Keratinocyte (primary cell): ENCODE measurements at regions not wholly inside any gene's neighbourhood (a gene's known extent, or its start where the extent isn't known, plus 50 kb on each side); places are given as distances from the start of the nearest gene placed in this dataset.

Experiments
- DNase-seq: peaks from one replicate; pipeline ENCODE4 v3.0.0-alpha.2; 2011; ENCODE audit warnings: low read depth, missing footprints, low spot score
- FAIRE-seq: peaks from 2 replicates; lab custom pipeline; 2011; peaks lifted over from hg19 to GRCh38; lab: Jason Lieb, UNC
- H2AFZ ChIP-seq: 2 replicates; pipeline ENCODE4 v1.6.0; 2012; ENCODE audit warnings: low read length, control low read depth, inconsistent platforms; ENCODE audit not compliant: control insufficient read depth
- H3K27ac ChIP-seq: 2 replicates; pipeline ENCODE4 v1.5.1; 2011; ENCODE audit warnings: low read length; ENCODE audit not compliant: control insufficient read depth, insufficient read depth
- H3K27me3 ChIP-seq: 3 replicates; pipeline ENCODE4 v1.6.0; 2011; ENCODE audit warnings: low read length; ENCODE audit not compliant: control insufficient read depth, insufficient read depth; ENCODE audit errors: extremely low read depth
- H3K36me3 ChIP-seq, 2 experiments: 2 replicates in 1 of 2; 3 replicates in 1 of 2; pipeline ENCODE4 v1.5.1; 2011; ENCODE audit warnings: low read length in 2 of 2, mild to moderate bottlenecking in 1 of 2; ENCODE audit not compliant: control insufficient read depth in 2 of 2, insufficient read depth in 2 of 2; ENCODE audit errors: extremely low read depth in 1 of 2
- H3K4me1 ChIP-seq: 3 replicates; pipeline ENCODE4 v1.5.1; 2011; ENCODE audit warnings: low read length; ENCODE audit not compliant: control insufficient read depth, insufficient read depth; ENCODE audit errors: extremely low read depth
- H3K4me2 ChIP-seq: 3 replicates; pipeline ENCODE4 v1.6.0; 2011; ENCODE audit warnings: low read depth, low read length; ENCODE audit not compliant: control insufficient read depth, insufficient read depth; ENCODE audit errors: extremely low read depth
- H3K4me3 ChIP-seq, 3 experiments: fragments of 200-600 bp in 1 of 3; sonication (generic) in 1 of 3; 2 replicates in 2 of 3; 3 replicates in 1 of 3; pipeline ENCODE4 v1.5.1; 2011 to 2016; ENCODE audit warnings: low read length in 3 of 3, mild to moderate bottlenecking in 3 of 3, control low read depth in 2 of 3, inconsistent platforms in 1 of 3, low read depth in 1 of 3, mixed read lengths in 1 of 3, mixed run types in 1 of 3, moderate library complexity in 1 of 3; ENCODE audit not compliant: control insufficient read depth in 2 of 3, insufficient read depth in 2 of 3; ENCODE audit errors: extremely low read depth in 1 of 3
- H3K79me2 ChIP-seq: 2 replicates; pipeline ENCODE4 v1.6.0; 2012; ENCODE audit warnings: low read length; ENCODE audit not compliant: control insufficient read depth, insufficient read depth
- H3K9ac ChIP-seq: 3 replicates; pipeline ENCODE4 v1.6.0; 2011; ENCODE audit warnings: low read length; ENCODE audit not compliant: control insufficient read depth, insufficient read depth; ENCODE audit errors: extremely low read depth
- H3K9me1 ChIP-seq: 3 replicates; pipeline ENCODE4 v1.6.0; 2011; ENCODE audit warnings: low read length; ENCODE audit not compliant: control insufficient read depth, insufficient read depth; ENCODE audit errors: extremely low read depth
- H3K9me3 ChIP-seq: 2 replicates; pipeline ENCODE4 v1.5.1; 2012; ENCODE audit warnings: low read depth, low read length; ENCODE audit not compliant: control insufficient read depth
- H4K20me1 ChIP-seq: 3 replicates; pipeline ENCODE4 v1.6.0; 2011; ENCODE audit warnings: low read length; ENCODE audit not compliant: control insufficient read depth, insufficient read depth; ENCODE audit errors: extremely low read depth
- EZH2 ChIP-seq: IDR thresholded peaks from one replicate; pipeline ENCODE4 v1.6.1; 2012; ENCODE audit warnings: inconsistent platforms, mild to moderate bottlenecking, low read length, moderate library complexity
- dilution Hi-C: fragments of 300-500 bp; cut with MboI; formaldehyde crosslinking; loops from one replicate; pipeline ENCODE4 v1.7.0; 2020; ENCODE audit warnings: low sequenced_read_pairs; ENCODE audit not compliant: extremely low pct_ligation_motif_present
- TF ChIP-seq, protein P1 (sequence below), 3 experiments: IDR thresholded peaks in 1 of 3; conservative IDR thresholded peaks in 1 of 3; optimal IDR thresholded peaks in 1 of 3; 2 replicates in 2 of 3; 3 replicates in 1 of 3; pipeline versions ENCODE3 to v1.5.1; 2011; ENCODE audit warnings: low read length in 3 of 3, mild to moderate bottlenecking in 3 of 3, moderate library complexity in 2 of 3, control low read depth in 1 of 3, inconsistent platforms in 1 of 3; ENCODE audit not compliant: insufficient read depth in 2 of 3; ENCODE audit errors: extremely low read depth in 1 of 3

DNA sequence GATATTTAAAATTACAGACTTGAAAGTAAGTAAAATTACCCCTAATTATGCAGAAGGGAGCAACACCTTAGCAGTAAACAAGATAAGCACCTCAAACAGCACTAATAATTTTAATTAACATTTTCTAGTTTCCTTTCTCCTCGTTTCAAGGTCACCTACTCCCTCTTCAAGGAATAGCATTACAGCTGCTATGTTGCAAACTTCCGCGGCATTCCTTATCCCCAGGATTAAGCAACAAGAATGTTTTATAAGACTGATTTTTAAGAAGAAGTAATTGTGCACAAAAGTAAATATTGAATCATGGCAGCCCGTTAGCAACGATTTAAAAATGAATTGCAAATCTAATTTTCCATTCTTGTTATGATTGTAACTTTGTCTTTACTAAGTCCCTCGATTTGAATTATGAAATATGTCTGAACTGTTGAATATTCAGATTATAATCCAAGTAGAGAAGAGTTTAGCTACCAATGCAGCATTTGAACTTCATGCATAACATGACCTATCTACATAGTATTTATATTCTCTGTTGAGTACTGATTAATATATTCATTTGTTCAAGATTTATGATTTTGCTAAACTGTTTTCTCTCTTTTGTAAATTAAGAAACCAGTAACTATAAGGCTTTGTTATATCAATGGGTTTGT lies 593.5 kb upstream of the MGMT start:
- dilution Hi-C loops = no loop called here
- no peak overlapping the region for H3K4me2 ChIP-seq
- H2AFZ ChIP-seq = no peak overlapping the region
- H3K9ac ChIP-seq = no peak overlapping the region
- no peaks in the 10 kb centered on the region for H3K79me2 ChIP-seq
- DNase-seq = no peak
- no peaks in the 10 kb centered on the region for H3K9me3 ChIP-seq
- no peak for FAIRE-seq
- no peaks in the 10 kb centered on the region for H3K9me1 ChIP-seq
- no peaks in the 10 kb centered on the region for H4K20me1 ChIP-seq
- TF ChIP-seq EZH2 = no peak
- TF ChIP-seq, protein P1, sequence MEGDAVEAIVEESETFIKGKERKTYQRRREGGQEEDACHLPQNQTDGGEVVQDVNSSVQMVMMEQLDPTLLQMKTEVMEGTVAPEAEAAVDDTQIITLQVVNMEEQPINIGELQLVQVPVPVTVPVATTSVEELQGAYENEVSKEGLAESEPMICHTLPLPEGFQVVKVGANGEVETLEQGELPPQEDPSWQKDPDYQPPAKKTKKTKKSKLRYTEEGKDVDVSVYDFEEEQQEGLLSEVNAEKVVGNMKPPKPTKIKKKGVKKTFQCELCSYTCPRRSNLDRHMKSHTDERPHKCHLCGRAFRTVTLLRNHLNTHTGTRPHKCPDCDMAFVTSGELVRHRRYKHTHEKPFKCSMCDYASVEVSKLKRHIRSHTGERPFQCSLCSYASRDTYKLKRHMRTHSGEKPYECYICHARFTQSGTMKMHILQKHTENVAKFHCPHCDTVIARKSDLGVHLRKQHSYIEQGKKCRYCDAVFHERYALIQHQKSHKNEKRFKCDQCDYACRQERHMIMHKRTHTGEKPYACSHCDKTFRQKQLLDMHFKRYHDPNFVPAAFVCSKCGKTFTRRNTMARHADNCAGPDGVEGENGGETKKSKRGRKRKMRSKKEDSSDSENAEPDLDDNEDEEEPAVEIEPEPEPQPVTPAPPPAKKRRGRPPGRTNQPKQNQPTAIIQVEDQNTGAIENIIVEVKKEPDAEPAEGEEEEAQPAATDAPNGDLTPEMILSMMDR (optimal IDR thresholded peaks at IDR 0.05 in 1 of 3, IDR thresholded peaks at IDR 0.05 in 1 of 3, conservative IDR thresholded peaks at IDR 0.05 in 1 of 3; ENCODE audit: extremely low read depth in 1 of 3, insufficient read depth in 2 of 3, low read length in 3 of 3) = no peak
- H3K27ac ChIP-seq = no peak overlapping the region
- H3K27me3 ChIP-seq = no peaks in the 10 kb centered on the region
- no peak overlapping the region for H3K4me3 ChIP-seq
- H3K36me3 ChIP-seq = no peaks in the 10 kb centered on the region
- H3K4me1 ChIP-seq = no peaks in the 10 kb centered on the region

GRCh38 chr10:128874331-128874730 lies 592.7 kb upstream of the MGMT start:
- Histone ChIP-seq H3K27me3 (no peaks in the 10 kb centered on the region), H4K20me1 (no peaks in the 10 kb centered on the region), H3K27ac (no peak overlapping the region), H3K9me1 (no peaks in the 10 kb centered on the region), H3K4me1 (no peaks in the 10 kb centered on the region), H3K4me2 (no peak overlapping the region), H3K79me2 (no peaks in the 10 kb centered on the region), H3K9ac (no peak overlapping the region), H2AFZ (no peak overlapping the region), H3K4me3 (no peak overlapping the region), H3K36me3 (no peaks in the 10 kb centered on the region), H3K9me3 (no peaks in the 10 kb centered on the region)
- TF ChIP-seq, protein P1 (optimal IDR thresholded peaks at IDR 0.05 in 1 of 3, IDR thresholded peaks at IDR 0.05 in 1 of 3, conservative IDR thresholded peaks at IDR 0.05 in 1 of 3; ENCODE audit: extremely low read depth in 1 of 3, insufficient read depth in 2 of 3, low read length in 3 of 3) = no peak
- no peak for TF ChIP-seq EZH2
- dilution Hi-C loops = no loop called here
- no peak for FAIRE-seq
- no peak for DNase-seq
